MCF 10A (cell line): ENCODE measurements at regions not wholly inside any gene's neighbourhood (a gene's known extent, or its start where the extent isn't known, plus 50 kb on each side); places are given as distances from the start of the nearest gene placed in this dataset.
A peak's percentile ranks its signal among the peaks of the same experiment; 100 is the strongest.

Experiments used
- BruUV-seq: library from RNA; stranded (reverse); fragments of 400-500 nt; replicated peaks from 2 replicates; lab custom pipeline; 2021; lab: Mats Ljungman, UMichigan
- CTCF ChIA-PET: fragments of 300-600 bp; sonication (Branson Sonifier 250); formaldehyde crosslinking; extraction: SDS; loops from one replicate; lab custom pipeline; 2021; ENCODE audit warnings: antibody characterized with exemption, inconsistent platforms; lab: Yijun Ruan, JAX
- POLR2A ChIA-PET: fragments of 300-600, 350-650 bp; sonication (Branson Sonifier 250); formaldehyde crosslinking; extraction: SDS; loops from one replicate; lab custom pipeline; 2020; ENCODE audit warnings: antibody characterized with exemption, inconsistent platforms; lab: Yijun Ruan, JAX
- DNase-seq: peaks from one replicate; pipeline ENCODE4 v3.0.0-alpha.2; 2018; ENCODE audit not compliant: unreplicated experiment
- H3K27ac Mint-ChIP-seq: one replicate; pipeline ENCODE4 v1.8.0; 2022; ENCODE audit warnings: mild to moderate bottlenecking, low read depth, mixed read lengths; ENCODE audit not compliant: unreplicated experiment
- H3K27me3 Mint-ChIP-seq: one replicate; pipeline ENCODE4 v1.8.0; 2022; ENCODE audit warnings: mixed read lengths; ENCODE audit not compliant: insufficient read depth, unreplicated experiment
- H3K36me3 Mint-ChIP-seq: one replicate; pipeline ENCODE4 v1.8.0; 2022; ENCODE audit warnings: mild to moderate bottlenecking, moderate library complexity, mixed read lengths; ENCODE audit not compliant: insufficient read depth, unreplicated experiment
- H3K4me1 Mint-ChIP-seq: one replicate; pipeline ENCODE4 v1.8.0; 2022; ENCODE audit warnings: mixed read lengths; ENCODE audit not compliant: insufficient read depth, unreplicated experiment
- H3K4me3 Mint-ChIP-seq: one replicate; pipeline ENCODE4 v1.8.0; 2022; ENCODE audit warnings: mild to moderate bottlenecking, moderate library complexity, mixed read lengths; ENCODE audit not compliant: unreplicated experiment
- H3K9me3 Mint-ChIP-seq: one replicate; pipeline ENCODE4 v1.8.0; 2022; ENCODE audit warnings: mixed read lengths; ENCODE audit not compliant: unreplicated experiment
- intact Hi-C: fragments of 100-400 bp; cut with micrococcal nuclease; formaldehyde crosslinking; loops from 2 replicates; pipeline ENCODE4 v1.14.1; 2022
- TF ChIP-seq, protein P1 (sequence below): fragments of 200-600 bp; IDR thresholded peaks from one replicate; pipeline ENCODE4 v1.8.0; 2022; ENCODE audit warnings: antibody characterized with exemption, mild to moderate bottlenecking; ENCODE audit not compliant: unreplicated experiment

DNA sequence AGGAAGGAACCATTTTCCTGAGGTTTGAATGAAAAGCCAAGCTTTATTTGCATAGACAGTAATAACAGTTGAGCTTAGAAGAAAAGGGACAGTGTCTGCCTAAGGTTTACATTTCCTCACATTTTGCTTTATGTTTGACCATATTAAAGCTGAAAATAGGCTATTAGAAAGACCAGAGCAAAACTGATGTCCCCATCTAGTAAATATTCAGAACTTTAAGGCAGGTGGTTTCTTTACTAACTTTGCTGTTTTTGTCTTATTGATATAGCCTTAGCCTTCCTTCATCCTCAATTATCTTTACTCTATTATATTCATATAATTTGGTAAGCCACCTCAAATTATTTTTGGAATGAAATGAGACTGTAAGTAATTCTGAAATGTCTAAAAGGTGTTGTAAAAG, 53.6 kb upstream of the LAPTM5 start:
- H3K36me3 Mint-ChIP-seq, result no peaks in the 10 kb centered on the region
- peaks cover 12% of the 10 kb centered on the region for H3K4me1 Mint-ChIP-seq
- H3K27me3 Mint-ChIP-seq, result no peaks in the 10 kb centered on the region
- no peak for DNase-seq
- BruUV-seq, result no TSS peak
- H3K27ac Mint-ChIP-seq, result no peak overlapping the region
- TF ChIP-seq, protein P1, sequence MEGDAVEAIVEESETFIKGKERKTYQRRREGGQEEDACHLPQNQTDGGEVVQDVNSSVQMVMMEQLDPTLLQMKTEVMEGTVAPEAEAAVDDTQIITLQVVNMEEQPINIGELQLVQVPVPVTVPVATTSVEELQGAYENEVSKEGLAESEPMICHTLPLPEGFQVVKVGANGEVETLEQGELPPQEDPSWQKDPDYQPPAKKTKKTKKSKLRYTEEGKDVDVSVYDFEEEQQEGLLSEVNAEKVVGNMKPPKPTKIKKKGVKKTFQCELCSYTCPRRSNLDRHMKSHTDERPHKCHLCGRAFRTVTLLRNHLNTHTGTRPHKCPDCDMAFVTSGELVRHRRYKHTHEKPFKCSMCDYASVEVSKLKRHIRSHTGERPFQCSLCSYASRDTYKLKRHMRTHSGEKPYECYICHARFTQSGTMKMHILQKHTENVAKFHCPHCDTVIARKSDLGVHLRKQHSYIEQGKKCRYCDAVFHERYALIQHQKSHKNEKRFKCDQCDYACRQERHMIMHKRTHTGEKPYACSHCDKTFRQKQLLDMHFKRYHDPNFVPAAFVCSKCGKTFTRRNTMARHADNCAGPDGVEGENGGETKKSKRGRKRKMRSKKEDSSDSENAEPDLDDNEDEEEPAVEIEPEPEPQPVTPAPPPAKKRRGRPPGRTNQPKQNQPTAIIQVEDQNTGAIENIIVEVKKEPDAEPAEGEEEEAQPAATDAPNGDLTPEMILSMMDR, result no peak
- intact Hi-C loops, result no loop called here
- H3K9me3 Mint-ChIP-seq, result no peaks in the 10 kb centered on the region
- ChIA-PET POLR2A (interaction anchor here (0.6 to 1.2 kb wide), 7 partner anchors 8 to 332 kb away, joined by 3 to 4 read pairs (median 3); no protein-coding TSS in a partner anchor), CTCF (interaction anchor here (0.7 to 13.3 kb wide), 3 partner anchors 9 to 36 kb away, joined by 4 to 96 read pairs (median 4); no protein-coding TSS in a partner anchor)
- H3K4me3 Mint-ChIP-seq, result no peak overlapping the region

DNA sequence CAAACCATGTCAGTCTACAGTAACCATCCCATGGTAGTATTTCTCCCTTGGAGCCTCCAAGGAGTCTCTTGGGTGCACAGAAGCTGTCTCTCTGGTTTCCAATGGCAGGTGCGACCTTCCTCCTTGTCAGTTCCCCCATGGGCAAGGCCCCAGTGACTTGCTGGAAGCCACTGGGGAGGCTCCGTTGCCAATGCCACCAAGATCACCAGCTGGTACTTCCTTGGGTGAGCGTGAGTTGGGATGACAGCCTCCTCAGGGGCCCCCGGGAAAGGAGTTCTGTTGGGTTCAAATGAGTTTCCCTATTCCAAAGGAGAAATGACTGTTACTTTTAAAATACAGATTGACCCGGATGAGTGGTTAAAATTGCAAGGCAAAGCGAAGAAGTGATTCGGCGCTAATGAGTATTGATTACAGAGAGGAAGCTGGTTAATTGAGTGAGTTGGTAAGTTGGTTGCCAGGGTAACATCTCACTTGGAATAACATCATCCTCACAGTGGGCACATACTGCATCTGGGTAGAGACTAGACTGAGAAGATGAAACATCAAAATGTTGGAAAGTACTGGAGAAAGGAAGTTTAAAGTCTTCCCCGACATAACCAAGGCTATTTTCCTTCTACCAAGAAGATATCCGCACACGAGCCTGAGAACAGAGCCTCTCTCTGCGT, 53.0 kb upstream of the LAPTM5 start:
- Mint-ChIP-seq H3K4me1 (peaks cover 12% of the 10 kb centered on the region), H3K27me3 (no peaks in the 10 kb centered on the region), H3K27ac (no peak overlapping the region), H3K4me3 (no peak overlapping the region), H3K36me3 (no peaks in the 10 kb centered on the region), H3K9me3 (no peaks in the 10 kb centered on the region)
- POLR2A ChIA-PET, result interaction anchor here (0.6 to 1.2 kb wide), 4 partner anchors 12 to 332 kb away, joined by 3 read pairs; no protein-coding TSS in a partner anchor
- intact Hi-C loops, result no loop called here
- TF ChIP-seq, protein P1, result no peak
- CTCF ChIA-PET, result interaction anchor here (13.3 kb wide), 1 partner anchor 9 kb away, joined by 96 read pairs; no protein-coding TSS in a partner anchor
- BruUV-seq, result no TSS peak
- DNase-seq, result no peak

DNA sequence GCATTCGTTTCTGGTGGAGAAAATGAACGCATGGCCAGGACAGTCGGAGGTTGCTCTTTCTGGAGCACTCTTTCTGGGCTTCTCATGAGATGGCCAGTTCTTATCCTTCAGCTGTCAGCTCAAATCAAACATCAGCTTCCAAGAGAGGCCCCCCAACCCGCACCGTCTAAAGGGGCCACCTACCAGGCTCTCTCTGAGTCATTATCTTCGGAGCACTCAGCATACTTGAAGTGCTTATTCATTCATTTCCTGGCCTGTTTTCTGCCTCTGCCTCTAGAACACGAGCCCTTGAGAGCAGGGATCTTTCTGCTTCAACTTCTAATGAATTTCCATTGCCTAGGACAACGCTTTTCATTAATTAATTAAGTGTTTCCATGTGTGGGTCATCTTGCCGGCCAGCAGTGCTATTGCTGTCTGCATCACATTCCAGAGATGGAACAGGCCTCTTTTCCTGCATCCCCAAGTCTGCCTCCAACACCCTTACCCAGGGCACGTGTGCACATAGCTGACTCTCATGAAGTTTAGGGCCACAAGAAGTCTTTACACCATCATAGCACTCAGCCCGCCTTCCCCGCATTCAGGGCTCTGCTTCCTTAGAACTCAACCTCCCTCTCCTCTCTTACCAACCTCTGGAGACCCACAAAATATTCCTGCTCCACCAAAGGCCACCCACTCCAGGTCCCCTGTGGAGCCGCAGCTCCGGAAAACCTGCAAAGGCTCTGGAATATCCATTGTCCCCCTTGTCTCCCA, 52.1 kb upstream of the LAPTM5 start:
- Mint-ChIP-seq H3K36me3 (no peaks in the 10 kb centered on the region), H3K27me3 (no peaks in the 10 kb centered on the region), H3K27ac (no peak overlapping the region), H3K4me1 (peaks cover 12% of the 10 kb centered on the region), H3K9me3 (no peaks in the 10 kb centered on the region), H3K4me3 (no peak overlapping the region)
- TF ChIP-seq, protein P1, result no peak
- ChIA-PET CTCF (interaction anchor here (13.0 to 13.3 kb wide), 2 partner anchors 8 to 100 kb away, joined by 96 to 494 read pairs; partner anchors contain the start of gene SDC3), POLR2A (interaction anchor here (2.3 kb wide), 1 partner anchor 101 kb away, joined by 9 read pairs; no protein-coding TSS in a partner anchor)
- intact Hi-C loops, result no loop called here
- DNase-seq, result peak; percentile 45
- no TSS peak for BruUV-seq
